Endothelial cell of umbilical vein (primary cell): ENCODE measurements at regions not wholly inside any gene's neighbourhood (a gene's known extent, or its start where the extent isn't known, plus 50 kb on each side); places are given as distances from the start of the nearest gene placed in this dataset.
A peak's percentile ranks its signal among the peaks of the same experiment; 100 is the strongest.

Source experiments
- BruUV-seq: library from RNA; stranded (reverse); fragments of 400-500 nt; replicated peaks from 2 replicates; lab custom pipeline; 2021; lab: Mats Ljungman, UMichigan
- CTCF ChIA-PET: fragments of 300-600, 350-600 bp; sonication (Branson Sonifier 250); formaldehyde crosslinking; loops from one replicate; lab custom pipeline; 2021; ENCODE audit warnings: antibody characterized with exemption, inconsistent platforms; lab: Charles Lee
- POLR2A ChIA-PET: fragments of 300-600, 350-600 bp; sonication (Branson Sonifier 250); formaldehyde crosslinking; loops from one replicate; lab custom pipeline; 2021; ENCODE audit warnings: antibody characterized with exemption, inconsistent platforms; lab: Charles Lee
- DNase-seq: peaks from one replicate; pipeline ENCODE4 v3.0.0-alpha.2; 2011; ENCODE audit warnings: low read depth, low spot score
- FAIRE-seq: peaks from 2 replicates; lab custom pipeline; 2011; peaks lifted over from hg19 to GRCh38; lab: Jason Lieb, UNC
- H2AFZ ChIP-seq: 2 replicates; pipeline ENCODE4 v1.6.0; 2012; ENCODE audit warnings: low read depth, low read length, control low read depth, inconsistent platforms
- H3K27ac ChIP-seq: 2 replicates; pipeline ENCODE4 v1.5.1; 2011; ENCODE audit warnings: low read depth, mild to moderate bottlenecking, control low read depth, low read length, moderate library complexity; ENCODE audit not compliant: insufficient read depth
- H3K27me3 ChIP-seq, 2 experiments: 2 replicates each; pipeline versions ENCODE4 v1.6.0 to v1.6.1; 2011; ENCODE audit warnings: low read length in 2 of 2, mixed read lengths in 1 of 2; ENCODE audit not compliant: control insufficient read depth in 2 of 2, insufficient read depth in 2 of 2
- H3K36me3 ChIP-seq, 2 experiments: 2 replicates in 1 of 2; 3 replicates in 1 of 2; pipeline ENCODE4 v1.5.1; 2011; ENCODE audit warnings: low read length in 2 of 2, mild to moderate bottlenecking in 1 of 2, moderate library complexity in 1 of 2; ENCODE audit not compliant: control insufficient read depth in 2 of 2, insufficient read depth in 2 of 2; ENCODE audit errors: extremely low read depth in 1 of 2
- H3K4me1 ChIP-seq: 3 replicates; pipeline ENCODE4 v1.5.1; 2011; ENCODE audit warnings: mild to moderate bottlenecking, low read length; ENCODE audit not compliant: control insufficient read depth, insufficient read depth; ENCODE audit errors: extremely low read depth
- H3K4me2 ChIP-seq: 2 replicates; pipeline ENCODE4 v1.6.1; 2011; ENCODE audit warnings: low read length, control low read depth, mixed read lengths; ENCODE audit not compliant: insufficient read depth
- H3K4me3 ChIP-seq, 3 experiments: fragments of 200-600 bp in 1 of 3; sonication (generic), shearing (Covaris generic) in 1 of 3; replicated peaks in 1 of 3; 2 replicates each; pipeline ENCODE4 v1.5.1; 2011 to 2016; ENCODE audit warnings: control low read depth in 3 of 3, low read length in 3 of 3, mild to moderate bottlenecking in 2 of 3, inconsistent platforms in 1 of 3, low read depth in 1 of 3, moderate library complexity in 1 of 3; ENCODE audit not compliant: insufficient read depth in 1 of 3
- H3K79me2 ChIP-seq: 2 replicates; pipeline ENCODE4 v1.6.0; 2012; ENCODE audit warnings: low read length, inconsistent platforms; ENCODE audit not compliant: control insufficient read depth, insufficient read depth
- H3K9ac ChIP-seq: replicated peaks from 2 replicates; pipeline ENCODE3; 2011; ENCODE audit warnings: low read length, control low read depth; ENCODE audit not compliant: insufficient read depth; ENCODE audit errors: extremely low read depth
- H3K9me1 ChIP-seq: replicated peaks from 3 replicates; pipeline ENCODE4 v1.6.0; 2011; ENCODE audit warnings: mild to moderate bottlenecking, low read length; ENCODE audit not compliant: control insufficient read depth, insufficient read depth; ENCODE audit errors: extremely low read depth
- H3K9me3 ChIP-seq: replicated peaks from 2 replicates; pipeline ENCODE4 v1.5.1; 2012; ENCODE audit warnings: low read length, inconsistent platforms; ENCODE audit not compliant: control insufficient read depth, insufficient read depth
- H4K20me1 ChIP-seq: replicated peaks from 2 replicates; pipeline ENCODE3; 2011; ENCODE audit warnings: mild to moderate bottlenecking, low read length; ENCODE audit not compliant: control insufficient read depth, insufficient read depth; ENCODE audit errors: extremely low read depth
- EZH2 ChIP-seq: IDR thresholded peaks from 2 replicates; pipeline ENCODE4 v1.6.1; 2012; ENCODE audit warnings: borderline replicate concordance, low read depth, mild to moderate bottlenecking, moderate library complexity, low read length, inconsistent platforms; ENCODE audit not compliant: severe bottlenecking
- FOS ChIP-seq: IDR thresholded peaks from 2 replicates; pipeline ENCODE4 v1.6.1; 2011; ENCODE audit warnings: mild to moderate bottlenecking, low read length, moderate library complexity, borderline replicate concordance; ENCODE audit not compliant: insufficient read depth
- GATA2 ChIP-seq: IDR thresholded peaks from 2 replicates; pipeline ENCODE4 v1.7.0; 2011; ENCODE audit warnings: low read depth, mild to moderate bottlenecking, moderate library complexity, mixed read lengths, low read length; ENCODE audit not compliant: insufficient read length, insufficient read depth
- JUN ChIP-seq: IDR thresholded peaks from 2 replicates; pipeline ENCODE4 v1.6.1; 2011; ENCODE audit warnings: borderline replicate concordance, low read depth; ENCODE audit not compliant: insufficient read length, insufficient read depth
- MYC ChIP-seq: IDR thresholded peaks from one replicate; pipeline ENCODE4 v1.6.1; 2011; ENCODE audit warnings: mild to moderate bottlenecking, low read depth, low read length
- POLR2A ChIP-seq: IDR thresholded peaks from 2 replicates; pipeline ENCODE4 v1.6.1; 2012; ENCODE audit warnings: low read depth, mild to moderate bottlenecking, control low read depth, low read length
- POLR2AphosphoS5 ChIP-seq: IDR thresholded peaks from 2 replicates; pipeline ENCODE4 v1.6.1; 2012; ENCODE audit warnings: low read depth, mild to moderate bottlenecking, control low read depth, low read length, moderate library complexity; ENCODE audit not compliant: insufficient read depth
- dilution Hi-C: fragments of 300-500 bp; cut with MboI; formaldehyde crosslinking; loops from one replicate; pipeline ENCODE4 v1.15.0; 2019; ENCODE audit warnings: low sequenced_read_pairs; ENCODE audit not compliant: extremely low pct_ligation_motif_present
- intact Hi-C: fragments of 100-400 bp; cut with micrococcal nuclease; formaldehyde crosslinking; loops from one replicate; pipeline ENCODE4 v1.10.0; 2022
- TF ChIP-seq, protein P1 (sequence below), 2 donors: IDR thresholded peaks; 1 replicate in 1 of 2; 2 replicates in 1 of 2; pipeline ENCODE4 v1.5.1; 2011; ENCODE audit warnings: low read length in 2 of 2, mild to moderate bottlenecking in 2 of 2, moderate library complexity in 2 of 2, control low read depth in 1 of 2, inconsistent platforms in 1 of 2, low read depth in 1 of 2; ENCODE audit not compliant: insufficient read depth in 1 of 2; ENCODE audit errors: extremely low read depth in 1 of 2
- TF ChIP-seq, protein P2 (sequence below): IDR thresholded peaks from 2 replicates; pipeline ENCODE4 v1.6.1; 2011; ENCODE audit not compliant: insufficient read depth, insufficient read length

DNA sequence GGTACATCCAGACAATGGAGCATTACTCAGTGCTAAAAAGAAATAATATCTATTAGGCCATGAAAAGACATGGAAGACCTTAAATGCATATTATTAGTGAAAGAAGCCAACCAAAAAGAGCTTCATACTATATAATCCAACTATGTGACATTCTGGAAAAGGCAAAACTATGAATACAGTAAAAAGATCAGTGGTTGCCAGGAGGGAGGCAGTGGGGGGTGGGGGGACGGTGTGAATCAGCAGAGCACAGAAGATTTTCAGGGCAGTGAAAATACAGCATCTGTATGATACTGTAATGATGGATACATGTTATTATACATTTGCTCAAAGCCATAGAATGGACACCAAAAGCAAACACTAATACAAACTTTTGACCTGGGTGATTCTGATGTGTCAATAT is 339.4 kb upstream of the SNX7 start:
- dilution Hi-C loops: no loop called here
- CTCF ChIA-PET: interaction anchor here (1.0 to 3.9 kb wide), 4 partner anchors 58 to 268 kb away, joined by 3 to 20 read pairs (median 4); no protein-coding TSS in a partner anchor
- FAIRE-seq: no peak

More for the DNA sequence above, 339.4 kb upstream of the SNX7 start:
- Histone ChIP-seq H3K4me1 (peaks cover 55% of the 10 kb centered on the region), H3K4me3 (no peak overlapping the region), H2AFZ (no peak overlapping the region), H3K36me3 (no peaks in the 10 kb centered on the region), H3K9ac (peak overlapping the region; percentile 86), H3K27me3 (no peaks in the 10 kb centered on the region), H3K79me2 (no peaks in the 10 kb centered on the region), H3K4me2 (peak overlapping the region; percentile 38), H3K27ac (peak overlapping the region; percentile 97), H3K9me3 (no peaks in the 10 kb centered on the region), H3K9me1 (no peaks in the 10 kb centered on the region), H4K20me1 (no peaks in the 10 kb centered on the region)
- POLR2A ChIA-PET: no interaction called here
- no TSS peak for BruUV-seq
- DNase-seq: no peak
- no peak for TF ChIP-seq FOS
- no peak for TF ChIP-seq GATA2
- no peak for TF ChIP-seq EZH2
- no peak for TF ChIP-seq JUN
- TF ChIP-seq POLR2AphosphoS5: no peak
- TF ChIP-seq POLR2A: no peak
- TF ChIP-seq, protein P1, sequence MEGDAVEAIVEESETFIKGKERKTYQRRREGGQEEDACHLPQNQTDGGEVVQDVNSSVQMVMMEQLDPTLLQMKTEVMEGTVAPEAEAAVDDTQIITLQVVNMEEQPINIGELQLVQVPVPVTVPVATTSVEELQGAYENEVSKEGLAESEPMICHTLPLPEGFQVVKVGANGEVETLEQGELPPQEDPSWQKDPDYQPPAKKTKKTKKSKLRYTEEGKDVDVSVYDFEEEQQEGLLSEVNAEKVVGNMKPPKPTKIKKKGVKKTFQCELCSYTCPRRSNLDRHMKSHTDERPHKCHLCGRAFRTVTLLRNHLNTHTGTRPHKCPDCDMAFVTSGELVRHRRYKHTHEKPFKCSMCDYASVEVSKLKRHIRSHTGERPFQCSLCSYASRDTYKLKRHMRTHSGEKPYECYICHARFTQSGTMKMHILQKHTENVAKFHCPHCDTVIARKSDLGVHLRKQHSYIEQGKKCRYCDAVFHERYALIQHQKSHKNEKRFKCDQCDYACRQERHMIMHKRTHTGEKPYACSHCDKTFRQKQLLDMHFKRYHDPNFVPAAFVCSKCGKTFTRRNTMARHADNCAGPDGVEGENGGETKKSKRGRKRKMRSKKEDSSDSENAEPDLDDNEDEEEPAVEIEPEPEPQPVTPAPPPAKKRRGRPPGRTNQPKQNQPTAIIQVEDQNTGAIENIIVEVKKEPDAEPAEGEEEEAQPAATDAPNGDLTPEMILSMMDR (IDR thresholded peaks at IDR 0.05; ENCODE audit: extremely low read depth in 1 of 2, insufficient read depth in 1 of 2, low read depth in 1 of 2, low read length in 2 of 2): no peak
- no peak for TF ChIP-seq MYC
- TF ChIP-seq, protein P2, sequence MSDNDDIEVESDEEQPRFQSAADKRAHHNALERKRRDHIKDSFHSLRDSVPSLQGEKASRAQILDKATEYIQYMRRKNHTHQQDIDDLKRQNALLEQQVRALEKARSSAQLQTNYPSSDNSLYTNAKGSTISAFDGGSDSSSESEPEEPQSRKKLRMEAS: no peak
- intact Hi-C loops: no loop called here
